Calu3 (cell line): ENCODE measurements at regions not wholly inside any gene's neighbourhood (a gene's known extent, or its start where the extent isn't known, plus 50 kb on each side); places are given as distances from the start of the nearest gene placed in this dataset.

Source experiments
- BruUV-seq: library from RNA; stranded (reverse); fragments of 400-500 nt; replicated peaks from 2 replicates; lab custom pipeline; 2021; lab: Mats Ljungman, UMichigan
- CTCF ChIA-PET: fragments of 300-600 bp; sonication (Branson Sonifier 250); formaldehyde crosslinking; loops from one replicate; lab custom pipeline; 2022; ENCODE audit warnings: antibody characterized with exemption; lab: Charles Lee
- DNase-seq: peaks from one replicate; pipeline ENCODE4 v3.0.0; 2022
- H3K27ac Mint-ChIP-seq: one replicate; pipeline ENCODE4 v1.8.0; 2022; ENCODE audit warnings: mixed read lengths; ENCODE audit not compliant: unreplicated experiment
- H3K27me3 Mint-ChIP-seq: one replicate; pipeline ENCODE4 v1.8.0; 2022; ENCODE audit warnings: mixed read lengths; ENCODE audit not compliant: unreplicated experiment
- H3K36me3 Mint-ChIP-seq: one replicate; pipeline ENCODE4 v1.8.0; 2022; ENCODE audit warnings: mild to moderate bottlenecking, moderate library complexity, mixed read lengths; ENCODE audit not compliant: insufficient read depth, unreplicated experiment
- H3K4me1 Mint-ChIP-seq: one replicate; pipeline ENCODE4 v1.8.0; 2022; ENCODE audit warnings: mild to moderate bottlenecking, low read depth, mixed read lengths; ENCODE audit not compliant: unreplicated experiment
- H3K4me3 Mint-ChIP-seq: one replicate; pipeline ENCODE4 v1.8.0; 2022; ENCODE audit warnings: mild to moderate bottlenecking, low read depth, moderate library complexity, mixed read lengths; ENCODE audit not compliant: unreplicated experiment
- H3K9me3 Mint-ChIP-seq: one replicate; pipeline ENCODE4 v1.8.0; 2022; ENCODE audit warnings: low read depth, mixed read lengths; ENCODE audit not compliant: unreplicated experiment
- CTCF ChIP-seq: fragments of 200-600 bp; IDR thresholded peaks from one replicate; pipeline ENCODE4 v1.8.0; 2022; ENCODE audit warnings: antibody characterized with exemption; ENCODE audit not compliant: unreplicated experiment
- intact Hi-C: fragments of 100-400 bp; cut with micrococcal nuclease; formaldehyde crosslinking; loops from one replicate; pipeline ENCODE4 v1.10.0; 2022; ENCODE audit not compliant: unreplicated experiment

GRCh38 chrX:13389501-13389900, 69.6 kb upstream of the ATXN3L start:
- no peak for DNase-seq
- TF ChIP-seq CTCF = no peak
- no TSS peak for BruUV-seq
- Mint-ChIP-seq H3K4me3 (no peak overlapping the region), H3K27ac (no peak overlapping the region), H3K27me3 (no peaks in the 10 kb centered on the region), H3K9me3 (peaks cover 9% of the 10 kb centered on the region), H3K4me1 (peaks cover 14% of the 10 kb centered on the region), H3K36me3 (no peaks in the 10 kb centered on the region)
- intact Hi-C loops = no loop called here
- CTCF ChIA-PET = no interaction called here

- Mint-ChIP-seq H3K27me3 (no peaks in the 10 kb centered on the region), H3K9me3 (peaks cover 9% of the 10 kb centered on the region), H3K27ac (no peak overlapping the region), H3K4me3 (no peak overlapping the region), H3K4me1 (peaks cover 14% of the 10 kb centered on the region), H3K36me3 (no peaks in the 10 kb centered on the region)
- no peak for TF ChIP-seq CTCF
- CTCF ChIA-PET = no interaction called here
- intact Hi-C loops = no loop called here
- BruUV-seq = no TSS peak
- no peak for DNase-seq
Measured at GRCh38 chrX:13387666-13388494, 68.0 kb upstream of the ATXN3L start.

DNA sequence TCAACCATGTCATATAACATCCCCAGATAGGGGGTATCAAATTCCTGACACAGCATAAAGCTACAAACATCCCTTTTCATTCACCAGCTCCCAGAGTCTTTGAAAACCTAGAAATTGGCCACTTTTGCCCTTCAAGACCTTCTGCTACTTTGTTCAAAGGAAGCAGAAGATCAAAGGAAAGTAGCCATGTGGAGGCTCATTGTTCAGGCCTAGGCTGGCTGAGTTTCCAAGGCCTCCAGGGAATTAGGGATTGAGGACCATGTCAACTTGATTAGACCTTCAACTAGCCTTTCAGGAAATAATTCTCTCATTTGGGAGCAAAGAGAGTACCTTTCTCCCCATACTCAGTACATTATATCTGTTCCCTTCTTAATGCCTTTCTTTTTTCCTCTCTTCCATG, 66.8 kb upstream of the ATXN3L start:
- no peaks in the 10 kb centered on the region for H3K27me3 Mint-ChIP-seq
- CTCF ChIA-PET = no interaction called here
- no peak overlapping the region for H3K4me3 Mint-ChIP-seq
- H3K27ac Mint-ChIP-seq = no peak overlapping the region
- DNase-seq = no peak
- peaks cover 14% of the 10 kb centered on the region for H3K4me1 Mint-ChIP-seq
- H3K36me3 Mint-ChIP-seq = no peaks in the 10 kb centered on the region
- H3K9me3 Mint-ChIP-seq = peaks cover 5% of the 10 kb centered on the region
- intact Hi-C loops = no loop called here
- no peak for TF ChIP-seq CTCF
- BruUV-seq = no TSS peak

GRCh38 chrX:13386092-13386491, 66.2 kb upstream of the ATXN3L start:
- Mint-ChIP-seq H3K4me3 (no peak overlapping the region), H3K27me3 (no peaks in the 10 kb centered on the region), H3K27ac (no peak overlapping the region), H3K36me3 (no peaks in the 10 kb centered on the region), H3K9me3 (peaks cover 5% of the 10 kb centered on the region), H3K4me1 (peaks cover 14% of the 10 kb centered on the region)
- CTCF ChIA-PET = no interaction called here
- intact Hi-C loops = no loop called here
- TF ChIP-seq CTCF = no peak
- DNase-seq = no peak
- no TSS peak for BruUV-seq
